ENCODE measurements at regions not wholly inside any gene's neighbourhood (a gene's known extent, or its start where the extent isn't known, plus 50 kb on each side); places are given as distances from the start of the nearest gene placed in this dataset.

DNA sequence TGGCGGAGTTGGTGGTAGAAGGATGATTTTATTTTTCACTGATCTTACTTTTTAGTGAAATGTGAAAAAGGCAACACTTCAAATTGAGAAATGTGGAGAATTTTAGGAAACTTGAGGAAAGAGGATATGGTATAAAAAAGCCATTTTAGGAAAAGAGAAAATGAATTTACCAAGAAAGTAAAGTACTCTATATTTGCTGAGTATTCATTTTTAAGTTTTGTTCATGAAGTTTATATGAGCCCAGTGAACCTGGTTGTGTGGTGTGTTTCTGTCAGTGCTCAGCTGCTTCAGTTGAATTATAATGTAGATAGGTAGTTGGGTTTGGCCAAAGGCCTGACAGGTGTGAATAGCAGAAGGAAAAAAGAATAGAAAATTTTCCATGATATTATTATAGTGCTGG is 345.5 kb upstream of the FSTL5 start:
- H3K4me1 Mint-ChIP-seq (ENCODE audit: low read depth): no peaks in the 10 kb centered on the region
- no peak for ATAC-seq
- no peak overlapping the region for H3K4me3 Mint-ChIP-seq
- TF ChIP-seq, protein P1, sequence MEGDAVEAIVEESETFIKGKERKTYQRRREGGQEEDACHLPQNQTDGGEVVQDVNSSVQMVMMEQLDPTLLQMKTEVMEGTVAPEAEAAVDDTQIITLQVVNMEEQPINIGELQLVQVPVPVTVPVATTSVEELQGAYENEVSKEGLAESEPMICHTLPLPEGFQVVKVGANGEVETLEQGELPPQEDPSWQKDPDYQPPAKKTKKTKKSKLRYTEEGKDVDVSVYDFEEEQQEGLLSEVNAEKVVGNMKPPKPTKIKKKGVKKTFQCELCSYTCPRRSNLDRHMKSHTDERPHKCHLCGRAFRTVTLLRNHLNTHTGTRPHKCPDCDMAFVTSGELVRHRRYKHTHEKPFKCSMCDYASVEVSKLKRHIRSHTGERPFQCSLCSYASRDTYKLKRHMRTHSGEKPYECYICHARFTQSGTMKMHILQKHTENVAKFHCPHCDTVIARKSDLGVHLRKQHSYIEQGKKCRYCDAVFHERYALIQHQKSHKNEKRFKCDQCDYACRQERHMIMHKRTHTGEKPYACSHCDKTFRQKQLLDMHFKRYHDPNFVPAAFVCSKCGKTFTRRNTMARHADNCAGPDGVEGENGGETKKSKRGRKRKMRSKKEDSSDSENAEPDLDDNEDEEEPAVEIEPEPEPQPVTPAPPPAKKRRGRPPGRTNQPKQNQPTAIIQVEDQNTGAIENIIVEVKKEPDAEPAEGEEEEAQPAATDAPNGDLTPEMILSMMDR (IDR thresholded peaks at IDR 0.05): no peak
- POLR2A ChIA-PET: no interaction called here
- no peak for DNase-seq
- no peaks in the 10 kb centered on the region for H3K36me3 Mint-ChIP-seq (ENCODE audit: low read depth)
- CTCF ChIA-PET: no interaction called here
- no peaks in the 10 kb centered on the region for H3K27me3 Mint-ChIP-seq
- intact Hi-C loops (cut with micrococcal nuclease): no loop called here
- no peak overlapping the region for H3K27ac Mint-ChIP-seq
- no peaks in the 10 kb centered on the region for H3K9me3 Mint-ChIP-seq

DNA sequence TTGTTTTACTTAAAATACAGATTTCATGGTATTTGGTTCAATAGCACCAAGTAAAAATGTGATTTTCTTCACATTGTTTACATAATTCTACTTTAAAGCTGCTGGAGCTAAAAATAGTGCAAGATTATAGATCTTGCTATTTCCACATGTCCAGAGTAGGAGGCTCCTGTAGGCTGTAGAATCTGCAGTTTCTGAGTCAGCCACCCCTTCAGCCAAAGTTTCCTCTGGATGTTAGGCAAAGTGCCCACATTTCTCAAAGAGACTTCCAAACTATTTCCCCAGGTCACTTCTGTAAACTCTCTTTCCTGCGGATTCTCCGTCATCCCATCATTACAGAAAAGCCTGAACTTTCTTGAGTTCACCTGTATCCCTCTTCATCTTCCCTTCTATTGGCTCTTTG is 342.5 kb upstream of the FSTL5 start:
- Mint-ChIP-seq H3K27ac (no peak overlapping the region), H3K4me3 (no peak overlapping the region), H3K36me3 (ENCODE audit: low read depth) (no peaks in the 10 kb centered on the region), H3K9me3 (no peaks in the 10 kb centered on the region), H3K4me1 (ENCODE audit: low read depth) (no peaks in the 10 kb centered on the region), H3K27me3 (peaks cover 1% of the 10 kb centered on the region)
- TF ChIP-seq, protein P1 (IDR thresholded peaks at IDR 0.05): no peak
- ChIA-PET CTCF (interaction anchor here (2.2 kb wide), 1 partner anchor 8 kb away, joined by 5 read pairs; no protein-coding TSS in a partner anchor), POLR2A (no interaction called here)
- ATAC-seq (no peak), DNase-seq (no peak)
- intact Hi-C loops (cut with micrococcal nuclease): no loop called here

DNA sequence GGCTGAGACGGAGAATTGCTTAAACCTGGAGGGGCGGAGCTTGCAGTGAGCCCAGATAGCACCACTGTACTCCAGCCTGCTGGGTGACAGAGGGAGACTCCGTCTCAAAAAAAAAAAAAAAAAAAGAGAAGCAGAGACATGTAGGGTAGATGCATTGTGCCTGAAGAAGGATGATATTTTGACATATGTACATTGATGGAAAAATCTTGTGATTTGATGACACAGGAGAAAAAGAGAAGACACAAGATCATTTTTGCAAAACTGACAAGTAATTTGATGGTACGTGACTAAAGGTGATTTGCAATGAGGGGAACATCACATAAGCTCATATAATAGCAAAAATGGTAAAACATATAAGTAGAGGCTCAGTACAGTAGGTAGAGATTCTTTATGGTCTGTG is 340.1 kb upstream of the FSTL5 start:
- Mint-ChIP-seq H3K27ac (no peak overlapping the region), H3K4me1 (ENCODE audit: low read depth) (no peaks in the 10 kb centered on the region), H3K4me3 (no peak overlapping the region), H3K36me3 (ENCODE audit: low read depth) (no peaks in the 10 kb centered on the region), H3K27me3 (peaks cover 1% of the 10 kb centered on the region), H3K9me3 (no peaks in the 10 kb centered on the region)
- ATAC-seq: no peak
- DNase-seq: no peak
- POLR2A ChIA-PET: no interaction called here
- CTCF ChIA-PET: no interaction called here
- TF ChIP-seq, protein P1 (IDR thresholded peaks at IDR 0.05): no peak
- intact Hi-C loops (cut with micrococcal nuclease): no loop called here

DNA sequence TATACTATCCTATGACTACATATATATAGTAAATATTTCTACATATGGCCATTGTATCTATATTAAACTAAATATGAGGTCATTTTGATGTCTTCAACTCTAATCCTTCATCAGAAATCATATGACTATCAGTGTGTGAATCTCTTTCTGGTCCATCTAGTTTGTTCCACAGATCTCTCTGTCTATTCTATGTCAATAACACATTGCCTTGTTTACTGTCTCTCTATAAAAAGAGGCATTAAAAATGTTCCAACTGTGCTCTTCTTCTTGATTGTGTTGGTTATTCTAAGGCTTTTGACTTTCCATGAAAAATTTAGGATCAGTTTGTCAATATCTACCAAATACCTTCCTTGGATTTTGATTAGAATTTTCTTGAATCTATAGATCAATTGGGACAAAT is 338.3 kb upstream of the FSTL5 start:
- POLR2A ChIA-PET: no interaction called here
- Mint-ChIP-seq H3K9me3 (no peaks in the 10 kb centered on the region), H3K4me3 (no peak overlapping the region), H3K27me3 (peaks cover 1% of the 10 kb centered on the region), H3K36me3 (ENCODE audit: low read depth) (no peaks in the 10 kb centered on the region), H3K27ac (no peak overlapping the region), H3K4me1 (ENCODE audit: low read depth) (no peaks in the 10 kb centered on the region)
- intact Hi-C loops (cut with micrococcal nuclease): no loop called here
- ATAC-seq: no peak
- TF ChIP-seq, protein P1 (IDR thresholded peaks at IDR 0.05): no peak
- no peak for DNase-seq
- CTCF ChIA-PET: no interaction called here

DNA sequence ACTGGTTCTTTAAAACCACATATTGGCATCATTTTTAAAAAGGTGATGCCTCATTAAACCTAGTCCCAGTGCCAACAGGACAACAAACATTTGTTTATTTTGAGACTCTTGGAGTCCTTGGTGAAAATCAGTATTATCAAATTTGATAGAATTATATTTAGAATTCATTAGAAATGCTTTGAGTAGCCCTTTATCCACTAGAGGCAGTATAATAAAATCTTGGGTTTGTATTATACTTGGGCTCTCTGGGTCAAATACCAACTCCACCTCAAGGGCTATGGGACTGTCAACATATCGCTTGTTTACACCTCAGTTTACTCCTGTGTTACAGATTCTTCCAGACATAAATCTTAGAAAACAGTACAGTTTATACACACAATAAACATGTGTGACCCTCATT is 335.7 kb upstream of the FSTL5 start:
- CTCF ChIA-PET: no interaction called here
- intact Hi-C loops (cut with micrococcal nuclease): loop anchor here (5.0 kb wide), 1 partner anchor 543 kb away; no protein-coding TSS in a partner anchor
- no peak for DNase-seq
- H3K4me1 Mint-ChIP-seq (ENCODE audit: low read depth): no peaks in the 10 kb centered on the region
- H3K27me3 Mint-ChIP-seq: peaks cover 1% of the 10 kb centered on the region
- H3K36me3 Mint-ChIP-seq (ENCODE audit: low read depth): no peaks in the 10 kb centered on the region
- H3K4me3 Mint-ChIP-seq: no peak overlapping the region
- no peak for ATAC-seq
- H3K27ac Mint-ChIP-seq: no peak overlapping the region
- POLR2A ChIA-PET: no interaction called here
- no peaks in the 10 kb centered on the region for H3K9me3 Mint-ChIP-seq
- TF ChIP-seq, protein P1 (IDR thresholded peaks at IDR 0.05): peak; percentile 15

Data from activated CD8-positive, alpha-beta T cell treated with anti-CD3 and anti-CD28 coated beads for 36 hours (primary cell).